ENCODE measurements at regions not wholly inside any gene's neighbourhood (a gene's known extent, or its start where the extent isn't known, plus 50 kb on each side); places are given as distances from the start of the nearest gene placed in this dataset.

DNA sequence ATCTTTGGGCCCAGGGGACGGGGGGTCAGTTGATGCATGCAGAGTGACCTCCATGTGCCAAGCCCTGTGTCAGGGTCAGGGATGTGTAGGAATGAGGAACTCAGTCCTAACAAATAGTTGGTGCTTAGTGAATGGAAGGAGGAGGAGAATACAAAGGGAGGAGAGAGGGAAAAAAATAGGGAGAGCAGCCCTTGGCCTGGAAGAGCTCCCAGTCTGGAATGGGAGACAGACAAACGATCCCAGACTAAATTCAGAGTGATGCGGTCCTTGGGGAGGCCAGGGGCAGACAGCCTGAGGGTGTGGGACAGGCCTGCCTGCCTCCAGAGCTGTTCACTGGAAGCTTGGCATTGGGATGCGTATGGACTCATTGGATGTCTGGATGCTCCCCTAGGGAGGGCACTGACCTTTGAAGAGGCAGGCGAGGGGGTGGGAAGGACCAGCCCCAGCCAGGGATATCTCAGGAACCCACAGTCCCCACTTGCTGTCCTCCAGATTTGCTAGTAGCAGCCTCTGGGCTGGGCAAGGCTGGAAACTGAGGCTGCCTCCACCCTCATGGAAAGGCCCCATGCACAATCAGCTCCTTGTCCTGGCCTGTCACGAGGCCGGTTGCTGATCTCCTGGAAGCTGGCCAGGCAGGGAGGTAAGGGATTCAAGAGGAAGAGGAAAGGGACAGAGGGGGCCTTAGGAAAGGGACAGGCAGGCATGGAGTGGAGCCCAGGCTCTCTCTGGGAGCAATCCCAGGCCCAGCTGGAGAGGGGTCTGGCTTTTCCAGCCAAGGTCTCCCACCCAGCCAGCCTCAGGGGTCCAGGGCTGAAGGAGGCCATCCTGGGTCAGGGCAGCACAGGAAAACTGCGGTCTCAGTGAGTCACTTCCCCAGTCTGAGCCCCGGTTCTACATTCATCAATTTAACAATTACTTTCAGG is 69.0 kb upstream of the GGTA1 start:
- Histone ChIP-seq H3K4me1 (peaks cover 0 to 78% (median 69%) of the 10 kb centered on the region in 4 donors), H3K27ac (peak overlapping the region; percentile 84 to 94 (median 87)), H3K9me3 (no peaks in the 10 kb centered on the region), H3K36me3 (no peaks in the 10 kb centered on the region), H3K27me3 (no peaks in the 10 kb centered on the region), H3K4me3 (peak overlapping the region; percentile 31 to 60 (median 51))
- intact Hi-C loops (cut with DNase I): no loop called here
- 56 to 72% methylated on average over 9 of the region's 9 CpGs for WGBS, 2 donors
- DNase-seq: peak; percentile 77
- TF ChIP-seq EP300 (IDR thresholded peaks at IDR 0.05): no peak
- TF ChIP-seq POLR2AphosphoS5 (IDR thresholded peaks at IDR 0.05): no peak
- TF ChIP-seq, protein P1, sequence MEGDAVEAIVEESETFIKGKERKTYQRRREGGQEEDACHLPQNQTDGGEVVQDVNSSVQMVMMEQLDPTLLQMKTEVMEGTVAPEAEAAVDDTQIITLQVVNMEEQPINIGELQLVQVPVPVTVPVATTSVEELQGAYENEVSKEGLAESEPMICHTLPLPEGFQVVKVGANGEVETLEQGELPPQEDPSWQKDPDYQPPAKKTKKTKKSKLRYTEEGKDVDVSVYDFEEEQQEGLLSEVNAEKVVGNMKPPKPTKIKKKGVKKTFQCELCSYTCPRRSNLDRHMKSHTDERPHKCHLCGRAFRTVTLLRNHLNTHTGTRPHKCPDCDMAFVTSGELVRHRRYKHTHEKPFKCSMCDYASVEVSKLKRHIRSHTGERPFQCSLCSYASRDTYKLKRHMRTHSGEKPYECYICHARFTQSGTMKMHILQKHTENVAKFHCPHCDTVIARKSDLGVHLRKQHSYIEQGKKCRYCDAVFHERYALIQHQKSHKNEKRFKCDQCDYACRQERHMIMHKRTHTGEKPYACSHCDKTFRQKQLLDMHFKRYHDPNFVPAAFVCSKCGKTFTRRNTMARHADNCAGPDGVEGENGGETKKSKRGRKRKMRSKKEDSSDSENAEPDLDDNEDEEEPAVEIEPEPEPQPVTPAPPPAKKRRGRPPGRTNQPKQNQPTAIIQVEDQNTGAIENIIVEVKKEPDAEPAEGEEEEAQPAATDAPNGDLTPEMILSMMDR (IDR thresholded peaks at IDR 0.05): no peak
- no peak for TF ChIP-seq POLR2A (IDR thresholded peaks at IDR 0.05)

DNA sequence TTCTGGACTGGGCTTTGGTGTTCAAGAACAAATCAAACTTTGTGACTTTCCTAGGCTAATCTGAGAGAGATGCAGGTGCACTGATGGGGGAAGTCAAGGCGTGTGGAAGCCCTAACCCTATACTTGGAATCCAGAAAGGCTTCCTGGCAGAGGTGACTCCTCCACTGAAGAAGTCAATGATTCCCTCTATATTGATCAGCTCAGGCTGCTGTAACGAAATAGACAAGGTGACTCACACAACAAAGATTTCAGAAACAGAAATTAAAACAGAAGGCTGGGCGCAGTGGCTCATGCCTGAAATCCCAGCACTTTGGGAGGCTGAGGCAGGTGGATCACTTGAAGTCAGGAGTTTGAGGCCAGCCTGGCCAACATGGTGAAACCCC is 69.6 kb upstream of the GGTA1 start:
- intact Hi-C loops (cut with DNase I): no loop called here
- Histone ChIP-seq H3K36me3 (no peaks in the 10 kb centered on the region), H3K27me3 (no peaks in the 10 kb centered on the region), H3K4me3 (peak overlapping the region in 3 of 4 donors; percentile 47 to 60 (median 55)), H3K9me3 (no peaks in the 10 kb centered on the region), H3K27ac (peak overlapping the region; percentile 84 to 94 (median 87)), H3K4me1 (peaks cover 0 to 85% (median 70%) of the 10 kb centered on the region in 4 donors)
- no peak for DNase-seq
- TF ChIP-seq, protein P1 (IDR thresholded peaks at IDR 0.05): no peak
- TF ChIP-seq EP300 (IDR thresholded peaks at IDR 0.05): no peak
- no peak for TF ChIP-seq POLR2A (IDR thresholded peaks at IDR 0.05)
- no peak for TF ChIP-seq POLR2AphosphoS5 (IDR thresholded peaks at IDR 0.05)
- WGBS, 2 donors: 67 to 70% methylated on average over 3 of the region's 3 CpGs

DNA sequence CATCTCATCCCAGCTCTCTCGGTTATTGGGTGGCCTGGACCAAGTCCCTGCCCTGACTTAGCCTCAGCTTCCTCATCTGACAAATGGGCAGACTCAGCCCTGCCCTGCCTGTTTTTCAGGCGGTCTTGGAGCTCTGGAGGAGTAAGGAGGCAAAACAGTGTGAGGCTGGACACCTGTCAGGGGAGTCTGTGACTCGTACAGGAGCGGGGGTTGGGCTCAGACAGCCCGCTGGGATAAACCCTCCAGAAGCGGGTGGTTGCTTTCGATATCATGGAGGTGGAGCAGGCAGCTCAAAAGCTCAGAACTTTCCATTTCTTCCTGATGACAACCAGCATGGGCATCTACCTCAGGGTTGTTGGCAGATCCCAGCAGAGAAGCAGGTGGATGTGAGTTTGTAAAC is 72.9 kb upstream of the GGTA1 start:
- Histone ChIP-seq H3K36me3 (no peaks in the 10 kb centered on the region), H3K4me3 (no peak overlapping the region), H3K27me3 (no peaks in the 10 kb centered on the region), H3K4me1 (peaks cover 0 to 100% (median 83%) of the 10 kb centered on the region in 4 donors), H3K27ac (no peak overlapping the region), H3K9me3 (no peaks in the 10 kb centered on the region)
- intact Hi-C loops (cut with DNase I): no loop called here
- DNase-seq: no peak
- TF ChIP-seq POLR2AphosphoS5 (IDR thresholded peaks at IDR 0.05): no peak
- TF ChIP-seq EP300 (IDR thresholded peaks at IDR 0.05): no peak
- TF ChIP-seq, protein P1 (IDR thresholded peaks at IDR 0.05): no peak
- TF ChIP-seq POLR2A (IDR thresholded peaks at IDR 0.05): no peak
- WGBS, 2 donors: 82 to 83% methylated on average over 7 of the region's 7 CpGs

DNA sequence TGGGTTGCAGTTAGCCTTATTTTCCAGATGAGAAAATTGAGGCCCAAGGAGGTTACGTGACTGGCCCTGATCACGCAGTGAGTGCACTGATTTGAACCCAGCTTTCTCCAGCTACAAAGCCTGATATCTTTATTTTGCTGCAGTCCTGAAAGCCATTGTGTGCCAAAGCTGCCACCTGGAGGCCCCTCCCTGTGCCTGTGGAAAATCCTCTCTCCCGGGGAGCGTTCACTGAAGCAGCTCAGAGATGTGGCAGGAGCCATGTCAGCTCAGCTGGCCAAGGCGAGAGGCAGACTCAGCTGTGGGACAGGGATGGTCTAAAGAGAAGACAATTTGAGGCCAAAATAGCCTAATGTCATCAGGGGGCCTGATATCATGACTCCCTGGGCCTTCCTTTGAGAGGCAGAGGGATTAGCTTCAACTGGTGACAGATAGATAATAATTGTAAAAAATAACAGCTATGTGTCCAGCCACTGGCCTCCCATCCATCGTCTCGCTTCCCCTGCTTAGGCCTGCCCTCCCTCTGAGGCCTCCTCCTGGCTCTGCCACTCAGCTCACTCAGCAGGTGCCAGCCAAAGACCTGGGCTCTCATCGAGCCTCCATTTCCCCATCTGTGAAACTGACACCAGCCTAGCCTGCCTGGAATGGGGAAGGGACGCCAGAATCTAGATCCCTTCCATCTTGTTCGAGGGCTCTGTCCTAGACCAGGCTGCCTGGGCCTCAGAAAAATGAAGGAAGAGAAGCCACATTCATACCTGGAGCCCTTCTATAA is 74.3 kb upstream of the GGTA1 start:
- TF ChIP-seq POLR2AphosphoS5 (IDR thresholded peaks at IDR 0.05): no peak
- no peak for TF ChIP-seq POLR2A (IDR thresholded peaks at IDR 0.05)
- TF ChIP-seq EP300 (IDR thresholded peaks at IDR 0.05): no peak
- TF ChIP-seq, protein P1 (IDR thresholded peaks at IDR 0.05): no peak
- Histone ChIP-seq H3K9me3 (no peaks in the 10 kb centered on the region), H3K4me1 (peaks cover 0 to 94% (median 78%) of the 10 kb centered on the region in 4 donors), H3K36me3 (no peaks in the 10 kb centered on the region), H3K27me3 (no peaks in the 10 kb centered on the region), H3K4me3 (no peak overlapping the region), H3K27ac (peak overlapping the region in 1 of 4 donors; percentile 7)
- intact Hi-C loops (cut with DNase I): no loop called here
- WGBS, 2 donors: 81 to 89% methylated on average over 10 of the region's 10 CpGs
- no peak for DNase-seq

Measured in sigmoid colon (tissue), 6 donors.